Transverse colon (tissue), 4 donors: ENCODE measurements at regions not wholly inside any gene's neighbourhood (a gene's known extent, or its start where the extent isn't known, plus 50 kb on each side); places are given as distances from the start of the nearest gene placed in this dataset.

Experiments
- DNase-seq: peaks from one replicate; pipeline ENCODE4 v3.0.0-alpha.2; 2019
- H3K27ac ChIP-seq, 4 donors: fragments of 200-600 bp; sonication (generic); 2 replicates each; pipeline ENCODE4 v1.5.1; 2016 to 2018; ENCODE audit warnings: inconsistent platforms in 4 of 4
- H3K27me3 ChIP-seq: fragments of 200-600 bp; sonication (generic); 2 replicates; pipeline ENCODE4 v1.5.1; 2017; ENCODE audit warnings: inconsistent platforms
- H3K36me3 ChIP-seq, 4 donors: fragments of 200-600 bp; sonication (generic); 2 replicates each; pipeline ENCODE4 v1.5.1; 2017 to 2019; ENCODE audit warnings: inconsistent platforms in 4 of 4
- H3K4me1 ChIP-seq, 4 donors: fragments of 200-600 bp; sonication (generic); 2 replicates each; pipeline ENCODE4 v1.5.1; 2017 to 2020; ENCODE audit warnings: inconsistent platforms in 4 of 4
- H3K4me3 ChIP-seq, 4 donors: fragments of 200-600 bp; sonication (generic); 1 replicate in 1 of 4; 2 replicates in 3 of 4; pipeline versions ENCODE4 v1.5.1 to v1.6.1; 2017 to 2019; ENCODE audit warnings: inconsistent platforms in 4 of 4
- H3K9me3 ChIP-seq, 2 donors: fragments of 200-600 bp; sonication (generic); 2 replicates each; pipeline ENCODE4 v1.5.1; 2017 to 2019; ENCODE audit warnings: inconsistent platforms in 2 of 2
- EP300 ChIP-seq: sonication (generic); formaldehyde crosslinking; IDR thresholded peaks from one replicate; pipeline ENCODE4 v1.6.1; 2017; ENCODE audit warnings: antibody characterized with exemption, low read depth
- POLR2A ChIP-seq: fragments of 450-650 bp; IDR thresholded peaks from one replicate; pipeline ENCODE4 v1.6.1; 2016; ENCODE audit warnings: antibody characterized with exemption, mild to moderate bottlenecking, moderate library complexity
- POLR2AphosphoS5 ChIP-seq, 3 donors: sonication (generic); formaldehyde crosslinking; IDR thresholded peaks; one replicate each; pipeline ENCODE4 v1.6.1; 2016; ENCODE audit warnings: antibody characterized with exemption in 3 of 3
- WGBS, 2 donors: methylation state at CpG; one replicate each; pipeline ENCODE4 v1.1.5; 2018; ENCODE audit warnings: low coverage in 1 of 2; 5-methylcytosine and 5-hydroxymethylcytosine counted together
- in situ Hi-C, 4 donors: fragments of 200-750 bp; cut with MboI; loops; one replicate each; pipeline versions ENCODE4 v1.15.0 to v1.15.1; 2017; ENCODE audit warnings: low sequenced_read_pairs in 3 of 4, low pct_ligation_motif_present in 1 of 4, low pct_unique_long_range_greater_than_20kb in 1 of 4
- intact Hi-C: fragments of 100-400 bp; cut with DNase I; formaldehyde crosslinking; loops from one replicate; pipeline ENCODE4 v1.15.1; 2023; ENCODE audit warnings: low total_unique reads
- TF ChIP-seq, protein P1 (sequence below), 5 experiments: fragments of 200-600 bp in 3 of 5; fragments of 450-650 bp in 2 of 5; sonication (generic) in 3 of 5; IDR thresholded peaks; 1 replicate in 2 of 5; 2 replicates in 3 of 5; pipeline ENCODE4 v1.5.1; 2016 to 2017; ENCODE audit warnings: antibody characterized with exemption in 5 of 5, inconsistent platforms in 3 of 5, mild to moderate bottlenecking in 2 of 5, moderate library complexity in 1 of 5

DNA sequence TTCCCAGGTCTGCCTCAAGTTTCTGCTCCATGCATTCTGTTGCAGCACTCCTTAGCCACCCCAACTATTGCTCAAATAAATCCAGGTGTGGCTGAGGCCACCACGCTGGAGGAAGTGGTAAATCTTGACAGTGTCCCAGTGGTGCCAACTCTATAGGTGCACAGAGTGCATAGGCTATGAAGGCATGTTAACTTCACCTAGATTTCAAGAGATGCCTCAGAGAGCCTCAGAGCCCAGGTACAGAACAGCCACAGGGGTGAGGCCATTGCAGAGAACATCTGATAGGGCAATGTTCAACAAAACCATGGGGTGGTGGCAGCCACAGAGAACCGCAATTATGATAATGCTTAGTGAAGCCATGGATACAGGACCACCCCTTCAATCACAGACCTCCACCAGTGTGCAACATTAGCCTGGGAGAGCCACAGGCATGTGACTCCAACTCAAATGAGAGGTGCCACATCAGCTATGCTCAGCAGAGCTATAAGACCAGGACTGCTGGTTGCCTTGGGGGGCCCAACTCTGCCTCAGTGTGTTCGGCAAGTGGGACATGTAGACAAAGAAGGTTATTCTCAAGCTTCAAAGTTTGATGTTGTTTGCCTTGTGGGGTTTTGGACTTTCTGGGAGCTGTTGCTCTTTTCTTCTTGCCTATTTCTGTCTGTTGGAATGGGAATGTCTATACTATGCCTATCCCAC lies 468.7 kb downstream of the ANKRD50 start:
- Histone ChIP-seq H3K4me3 (no peak overlapping the region), H3K27me3 (no peaks in the 10 kb centered on the region), H3K27ac (no peak overlapping the region), H3K9me3 (no peaks in the 10 kb centered on the region), H3K4me1 (no peaks in the 10 kb centered on the region), H3K36me3 (no peaks in the 10 kb centered on the region)
- intact Hi-C loops (no loop called here), in situ Hi-C loops (no loop called here)
- 65% methylated on average over 3 of the region's 3 CpGs; no CpG with 5 or more reads in 1 of the 2 donors for WGBS, 2 donors
- DNase-seq = no peak
- TF ChIP-seq EP300 (no peak), POLR2AphosphoS5 (IDR thresholded peaks at IDR 0.05) (no peak)

DNA sequence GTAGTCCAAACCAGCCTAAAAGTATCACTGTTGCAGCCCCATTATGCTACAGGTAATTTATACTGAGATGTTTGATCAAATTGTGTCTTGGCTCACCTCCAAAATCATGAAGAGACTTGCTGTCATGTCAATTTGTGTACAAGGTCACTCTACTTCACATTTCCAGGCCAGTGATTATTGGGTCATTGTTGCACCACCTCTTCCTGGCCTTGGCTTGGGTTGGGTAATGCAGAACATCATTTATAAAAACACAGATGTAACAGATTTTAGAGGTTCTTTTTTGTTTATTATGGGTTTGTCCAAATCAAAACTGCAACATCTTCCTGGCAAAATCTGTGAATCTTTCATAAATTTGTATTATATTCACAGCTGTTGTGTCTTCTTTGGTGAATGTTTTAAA lies 459.5 kb downstream of the ANKRD50 start:
- intact Hi-C loops (no loop called here), in situ Hi-C loops (loop anchor here (25.0 kb wide), 4 partner anchors 491 to 1166 kb away; partner anchors contain the start of gene SPRY1 (in 1 of the 4))
- Histone ChIP-seq H3K9me3 (no peaks in the 10 kb centered on the region), H3K27me3 (no peaks in the 10 kb centered on the region), H3K4me3 (no peak overlapping the region), H3K27ac (no peak overlapping the region), H3K36me3 (no peaks in the 10 kb centered on the region), H3K4me1 (no peaks in the 10 kb centered on the region)
- DNase-seq = no peak
- TF ChIP-seq, protein P1, sequence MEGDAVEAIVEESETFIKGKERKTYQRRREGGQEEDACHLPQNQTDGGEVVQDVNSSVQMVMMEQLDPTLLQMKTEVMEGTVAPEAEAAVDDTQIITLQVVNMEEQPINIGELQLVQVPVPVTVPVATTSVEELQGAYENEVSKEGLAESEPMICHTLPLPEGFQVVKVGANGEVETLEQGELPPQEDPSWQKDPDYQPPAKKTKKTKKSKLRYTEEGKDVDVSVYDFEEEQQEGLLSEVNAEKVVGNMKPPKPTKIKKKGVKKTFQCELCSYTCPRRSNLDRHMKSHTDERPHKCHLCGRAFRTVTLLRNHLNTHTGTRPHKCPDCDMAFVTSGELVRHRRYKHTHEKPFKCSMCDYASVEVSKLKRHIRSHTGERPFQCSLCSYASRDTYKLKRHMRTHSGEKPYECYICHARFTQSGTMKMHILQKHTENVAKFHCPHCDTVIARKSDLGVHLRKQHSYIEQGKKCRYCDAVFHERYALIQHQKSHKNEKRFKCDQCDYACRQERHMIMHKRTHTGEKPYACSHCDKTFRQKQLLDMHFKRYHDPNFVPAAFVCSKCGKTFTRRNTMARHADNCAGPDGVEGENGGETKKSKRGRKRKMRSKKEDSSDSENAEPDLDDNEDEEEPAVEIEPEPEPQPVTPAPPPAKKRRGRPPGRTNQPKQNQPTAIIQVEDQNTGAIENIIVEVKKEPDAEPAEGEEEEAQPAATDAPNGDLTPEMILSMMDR (IDR thresholded peaks at IDR 0.05) = no peak
- TF ChIP-seq EP300 = no peak
- no peak for TF ChIP-seq POLR2A
- no peak for TF ChIP-seq POLR2AphosphoS5 (IDR thresholded peaks at IDR 0.05)

DNA sequence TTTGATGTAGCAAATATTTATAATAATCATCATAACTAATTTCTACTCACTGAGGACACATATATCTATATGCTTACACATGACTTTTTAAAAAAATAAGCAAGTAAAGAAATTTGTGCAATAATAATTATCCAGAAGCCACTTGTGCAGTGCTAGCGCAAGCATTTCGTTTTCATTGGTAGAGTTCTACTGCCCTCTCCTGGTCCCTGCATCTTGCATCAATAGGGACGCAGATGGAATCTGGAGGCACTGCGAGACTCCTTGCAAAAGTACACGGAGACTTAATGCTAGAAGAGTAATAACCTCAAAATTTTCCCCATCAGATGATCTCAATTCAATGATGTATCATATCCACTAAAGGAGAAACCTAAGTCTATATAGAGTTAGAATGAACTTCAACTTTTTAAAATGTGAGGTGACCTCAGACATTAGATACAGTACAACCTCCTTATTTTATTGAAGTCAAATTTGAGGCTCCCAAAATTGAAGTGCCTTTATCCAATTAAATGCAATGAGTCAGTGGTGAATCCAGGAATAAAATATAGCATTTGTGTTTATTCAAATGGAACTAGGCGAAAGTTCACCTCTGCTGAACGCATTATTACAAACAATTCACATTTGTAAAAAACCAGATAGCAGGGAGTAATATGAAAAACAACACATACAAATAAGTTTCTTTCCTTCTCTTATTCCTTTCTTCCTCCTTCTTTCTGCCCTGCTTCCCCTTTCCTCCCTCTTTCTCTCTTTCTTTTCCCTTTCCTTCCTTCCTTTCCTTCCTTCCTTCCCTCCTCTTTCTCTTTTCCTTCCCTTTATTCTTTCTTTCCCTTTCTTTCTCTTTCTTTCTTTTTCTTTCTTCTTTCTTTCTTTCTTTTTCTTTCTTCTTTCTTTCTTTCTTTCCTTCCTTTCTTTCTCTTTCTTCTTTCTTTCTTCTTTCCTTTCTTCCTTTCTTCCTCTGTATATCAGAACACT lies 450.0 kb downstream of the ANKRD50 start:
- no peaks in the 10 kb centered on the region for H3K27me3 ChIP-seq
- no peak overlapping the region for H3K4me3 ChIP-seq
- intact Hi-C loops (loop anchor here (10.0 kb wide), 1 partner anchor 1158 kb away; no protein-coding TSS in a partner anchor), in situ Hi-C loops (loop anchor here (25.0 kb wide), 4 partner anchors 500 to 1175 kb away; partner anchors contain the start of gene SPRY1 (in 1 of the 4))
- H3K36me3 ChIP-seq = no peaks in the 10 kb centered on the region
- no peaks in the 10 kb centered on the region for H3K9me3 ChIP-seq
- TF ChIP-seq EP300 = no peak
- TF ChIP-seq, protein P1 (IDR thresholded peaks at IDR 0.05) = peak; percentile 60 to 79 (median 78)
- DNase-seq = peak; percentile 56
- WGBS, 2 donors = 7 to 16% methylated on average over 7 of the region's 7 CpGs
- H3K27ac ChIP-seq = no peak overlapping the region
- H3K4me1 ChIP-seq = peaks cover 0 to 10% (median 0%) of the 10 kb centered on the region in 4 donors

DNA sequence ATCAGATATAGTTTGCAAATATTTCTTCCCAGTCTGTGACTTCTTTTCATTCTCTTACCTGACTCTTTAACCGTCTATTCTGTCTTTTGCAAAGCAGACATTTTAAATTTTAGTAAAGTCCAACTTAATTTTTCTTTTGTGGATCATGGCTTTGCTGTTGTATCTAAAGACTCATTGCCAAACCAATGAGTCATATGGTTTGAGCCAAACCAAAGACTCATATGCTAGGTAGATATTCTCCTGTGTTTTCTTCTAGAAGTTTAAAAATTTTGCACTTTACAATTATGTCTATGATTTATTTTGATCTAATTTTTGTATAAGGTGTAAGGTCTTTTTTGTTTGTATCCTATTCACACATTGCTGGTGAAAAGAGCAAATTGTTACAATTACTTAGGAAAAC lies 446.8 kb downstream of the ANKRD50 start:
- H3K4me3 ChIP-seq = no peak overlapping the region
- 88 to 90% methylated on average over 1 of the region's 1 CpG for WGBS, 2 donors
- DNase-seq = no peak
- no peaks in the 10 kb centered on the region for H3K27me3 ChIP-seq
- intact Hi-C loops = loop anchor here (10.0 kb wide), 1 partner anchor 1161 kb away; no protein-coding TSS in a partner anchor
- H3K27ac ChIP-seq = no peak overlapping the region
- H3K9me3 ChIP-seq = no peaks in the 10 kb centered on the region
- in situ Hi-C loops = loop anchor here (25.0 kb wide), 4 partner anchors 503 to 1178 kb away; partner anchors contain the start of gene SPRY1 (in 1 of the 4)
- no peaks in the 10 kb centered on the region for H3K36me3 ChIP-seq
- H3K4me1 ChIP-seq = peaks cover 0 to 10% (median 0%) of the 10 kb centered on the region in 4 donors
- TF ChIP-seq POLR2A = no peak
- TF ChIP-seq, protein P1 (IDR thresholded peaks at IDR 0.05) = no peak
- TF ChIP-seq POLR2AphosphoS5 (IDR thresholded peaks at IDR 0.05) = no peak
- no peak for TF ChIP-seq EP300
